ENCODE measurements at regions not wholly inside any gene's neighbourhood (a gene's known extent, or its start where the extent isn't known, plus 50 kb on each side); places are given as distances from the start of the nearest gene placed in this dataset.

DNA sequence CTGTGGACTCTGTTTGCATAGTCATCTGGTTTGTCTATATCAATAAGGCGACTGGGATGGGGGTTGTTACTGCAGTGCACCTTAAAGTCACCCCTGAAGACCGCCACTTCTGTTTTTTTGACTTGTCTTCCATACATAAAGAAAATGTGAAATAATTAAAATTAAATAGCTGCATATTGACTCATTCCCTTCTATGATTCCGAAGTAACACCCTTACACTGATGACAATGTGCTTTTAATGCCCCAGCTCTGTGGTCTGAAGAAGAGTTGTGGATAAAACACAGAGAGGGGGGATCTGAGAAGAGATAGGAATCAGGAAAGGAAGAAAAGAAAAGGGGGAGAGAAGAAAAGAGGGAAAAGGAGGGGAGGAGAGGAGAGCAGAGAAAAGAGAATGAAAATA lies 796.9 kb upstream of the MBL2 start:
- TF ChIP-seq, protein P1, sequence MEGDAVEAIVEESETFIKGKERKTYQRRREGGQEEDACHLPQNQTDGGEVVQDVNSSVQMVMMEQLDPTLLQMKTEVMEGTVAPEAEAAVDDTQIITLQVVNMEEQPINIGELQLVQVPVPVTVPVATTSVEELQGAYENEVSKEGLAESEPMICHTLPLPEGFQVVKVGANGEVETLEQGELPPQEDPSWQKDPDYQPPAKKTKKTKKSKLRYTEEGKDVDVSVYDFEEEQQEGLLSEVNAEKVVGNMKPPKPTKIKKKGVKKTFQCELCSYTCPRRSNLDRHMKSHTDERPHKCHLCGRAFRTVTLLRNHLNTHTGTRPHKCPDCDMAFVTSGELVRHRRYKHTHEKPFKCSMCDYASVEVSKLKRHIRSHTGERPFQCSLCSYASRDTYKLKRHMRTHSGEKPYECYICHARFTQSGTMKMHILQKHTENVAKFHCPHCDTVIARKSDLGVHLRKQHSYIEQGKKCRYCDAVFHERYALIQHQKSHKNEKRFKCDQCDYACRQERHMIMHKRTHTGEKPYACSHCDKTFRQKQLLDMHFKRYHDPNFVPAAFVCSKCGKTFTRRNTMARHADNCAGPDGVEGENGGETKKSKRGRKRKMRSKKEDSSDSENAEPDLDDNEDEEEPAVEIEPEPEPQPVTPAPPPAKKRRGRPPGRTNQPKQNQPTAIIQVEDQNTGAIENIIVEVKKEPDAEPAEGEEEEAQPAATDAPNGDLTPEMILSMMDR (IDR thresholded peaks at IDR 0.05 in 4 of 5, conservative IDR thresholded peaks at IDR 0.05 in 1 of 5), result no peak
- TF ChIP-seq POLR2A (IDR thresholded peaks at IDR 0.05), result no peak
